ENCODE measurements at regions not wholly inside any gene's neighbourhood (a gene's known extent, or its start where the extent isn't known, plus 50 kb on each side); places are given as distances from the start of the nearest gene placed in this dataset.

GRCh38 chr2:136251885-136252585 lies 134.1 kb upstream of the CXCR4 start:
- Mint-ChIP-seq H3K27ac (ENCODE audit: unreplicated experiment) (no peak overlapping the region), H3K9me3 (ENCODE audit: low read depth, unreplicated experiment) (no peaks in the 10 kb centered on the region), H3K36me3 (ENCODE audit: insufficient read depth, unreplicated experiment) (no peaks in the 10 kb centered on the region), H3K4me1 (ENCODE audit: low read depth, unreplicated experiment) (peaks cover 15% of the 10 kb centered on the region), H3K4me3 (ENCODE audit: low read depth, unreplicated experiment) (no peak overlapping the region), H3K27me3 (ENCODE audit: unreplicated experiment) (no peaks in the 10 kb centered on the region)
- CTCF ChIA-PET = no interaction called here
- DNase-seq = no peak
- intact Hi-C loops (cut with micrococcal nuclease; ENCODE audit: unreplicated experiment) = no loop called here
- BruUV-seq (replicated peaks) = no TSS peak
- no peak for TF ChIP-seq CTCF (IDR thresholded peaks at IDR 0.05; ENCODE audit: unreplicated experiment)

- no peaks in the 10 kb centered on the region for H3K36me3 Mint-ChIP-seq (ENCODE audit: insufficient read depth, unreplicated experiment)
- no peak overlapping the region for H3K4me3 Mint-ChIP-seq (ENCODE audit: low read depth, unreplicated experiment)
- H3K9me3 Mint-ChIP-seq (ENCODE audit: low read depth, unreplicated experiment) = no peaks in the 10 kb centered on the region
- no peak for TF ChIP-seq CTCF (IDR thresholded peaks at IDR 0.05; ENCODE audit: unreplicated experiment)
- H3K4me1 Mint-ChIP-seq (ENCODE audit: low read depth, unreplicated experiment) = peaks cover 15% of the 10 kb centered on the region
- no peaks in the 10 kb centered on the region for H3K27me3 Mint-ChIP-seq (ENCODE audit: unreplicated experiment)
- DNase-seq = no peak
- CTCF ChIA-PET = no interaction called here
- intact Hi-C loops (cut with micrococcal nuclease; ENCODE audit: unreplicated experiment) = no loop called here
- BruUV-seq (replicated peaks) = no TSS peak
- no peak overlapping the region for H3K27ac Mint-ChIP-seq (ENCODE audit: unreplicated experiment)
These were observed 133.4 kb upstream of the CXCR4 start for GRCh38 chr2:136251197-136251884.

GRCh38 chr2:136250131-136250530 lies 132.2 kb upstream of the CXCR4 start:
- Mint-ChIP-seq H3K27me3 (ENCODE audit: unreplicated experiment) (no peaks in the 10 kb centered on the region), H3K9me3 (ENCODE audit: low read depth, unreplicated experiment) (no peaks in the 10 kb centered on the region), H3K4me3 (ENCODE audit: low read depth, unreplicated experiment) (no peak overlapping the region), H3K27ac (ENCODE audit: unreplicated experiment) (no peak overlapping the region), H3K36me3 (ENCODE audit: insufficient read depth, unreplicated experiment) (no peaks in the 10 kb centered on the region), H3K4me1 (ENCODE audit: low read depth, unreplicated experiment) (peaks cover 15% of the 10 kb centered on the region)
- TF ChIP-seq CTCF (IDR thresholded peaks at IDR 0.05; ENCODE audit: unreplicated experiment) = no peak
- CTCF ChIA-PET = no interaction called here
- intact Hi-C loops (cut with micrococcal nuclease; ENCODE audit: unreplicated experiment) = no loop called here
- no TSS peak for BruUV-seq (replicated peaks)
- DNase-seq = no peak

- TF ChIP-seq CTCF (IDR thresholded peaks at IDR 0.05; ENCODE audit: unreplicated experiment) = no peak
- H3K27me3 Mint-ChIP-seq (ENCODE audit: unreplicated experiment) = no peaks in the 10 kb centered on the region
- H3K4me3 Mint-ChIP-seq (ENCODE audit: low read depth, unreplicated experiment) = no peak overlapping the region
- CTCF ChIA-PET = no interaction called here
- H3K27ac Mint-ChIP-seq (ENCODE audit: unreplicated experiment) = no peak overlapping the region
- peaks cover 15% of the 10 kb centered on the region for H3K4me1 Mint-ChIP-seq (ENCODE audit: low read depth, unreplicated experiment)
- no peak for DNase-seq
- H3K9me3 Mint-ChIP-seq (ENCODE audit: low read depth, unreplicated experiment) = no peaks in the 10 kb centered on the region
- no peaks in the 10 kb centered on the region for H3K36me3 Mint-ChIP-seq (ENCODE audit: insufficient read depth, unreplicated experiment)
- no TSS peak for BruUV-seq (replicated peaks)
- intact Hi-C loops (cut with micrococcal nuclease; ENCODE audit: unreplicated experiment) = no loop called here
These were observed 131.0 kb upstream of the CXCR4 start for GRCh38 chr2:136248907-136249306.
